Esophagus mucosa (tissue), 1 donor: ENCODE measurements at regions not wholly inside any gene's neighbourhood (a gene's known extent, or its start where the extent isn't known, plus 50 kb on each side); places are given as distances from the start of the nearest gene placed in this dataset.
"Not testable (repeated sequence)": the region's sequence is repeated elsewhere in the genome, so short reads cannot be mapped to it uniquely, and the experiment has no call there.

Experiments used
- ATAC-seq: fragments of 200-7000 bp; cut with Tn5 transposase; one replicate; pipeline ENCODE4 v1.9.1; 2020
- donor health status: DM: yes; HTN: yes; CAD: no.

GRCh38 chr12:127121494-127122084 is 1145.4 kb upstream of the TMEM132C start:
- no peak for ATAC-seq

- peak; percentile 99 for ATAC-seq
These were observed 1141.2 kb upstream of the TMEM132C start for GRCh38 chr12:127125607-127126259.

GRCh38 chr12:127126260-127126628 is 1140.7 kb upstream of the TMEM132C start:
- peak; percentile 27 for ATAC-seq

- no peak for ATAC-seq
These were observed 1139.1 kb upstream of the TMEM132C start for GRCh38 chr12:127127897-127128296.

DNA sequence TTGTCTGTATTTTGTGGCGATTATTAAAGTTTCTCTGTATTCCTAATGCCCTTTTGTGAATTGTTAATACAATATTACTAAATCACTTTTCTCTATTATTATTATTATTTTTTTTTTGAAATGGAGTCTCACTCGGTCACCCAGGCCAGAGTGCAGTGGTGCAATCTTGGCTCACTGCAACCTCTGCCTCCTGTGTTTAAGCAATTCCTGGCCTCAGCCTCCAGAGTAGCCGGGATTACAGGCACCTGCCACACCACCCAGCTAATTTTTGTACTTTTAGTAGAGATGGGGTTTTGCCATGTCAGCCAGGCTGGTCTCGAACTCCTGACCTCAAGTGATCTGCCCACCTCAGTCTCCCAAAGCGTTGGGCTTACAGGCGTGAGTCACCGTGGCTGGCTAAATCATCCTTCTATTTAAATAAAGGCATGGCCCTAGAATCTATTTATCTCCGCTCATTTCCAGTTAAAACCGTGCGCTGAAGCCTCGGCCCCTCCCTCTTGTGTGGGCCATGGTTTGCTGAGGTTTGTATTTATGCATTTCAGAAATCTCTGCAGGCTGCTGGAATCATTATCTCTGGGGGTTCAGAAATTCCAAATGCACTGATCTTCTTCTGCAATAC is 1136.4 kb upstream of the TMEM132C start:
- ATAC-seq: no peak

DNA sequence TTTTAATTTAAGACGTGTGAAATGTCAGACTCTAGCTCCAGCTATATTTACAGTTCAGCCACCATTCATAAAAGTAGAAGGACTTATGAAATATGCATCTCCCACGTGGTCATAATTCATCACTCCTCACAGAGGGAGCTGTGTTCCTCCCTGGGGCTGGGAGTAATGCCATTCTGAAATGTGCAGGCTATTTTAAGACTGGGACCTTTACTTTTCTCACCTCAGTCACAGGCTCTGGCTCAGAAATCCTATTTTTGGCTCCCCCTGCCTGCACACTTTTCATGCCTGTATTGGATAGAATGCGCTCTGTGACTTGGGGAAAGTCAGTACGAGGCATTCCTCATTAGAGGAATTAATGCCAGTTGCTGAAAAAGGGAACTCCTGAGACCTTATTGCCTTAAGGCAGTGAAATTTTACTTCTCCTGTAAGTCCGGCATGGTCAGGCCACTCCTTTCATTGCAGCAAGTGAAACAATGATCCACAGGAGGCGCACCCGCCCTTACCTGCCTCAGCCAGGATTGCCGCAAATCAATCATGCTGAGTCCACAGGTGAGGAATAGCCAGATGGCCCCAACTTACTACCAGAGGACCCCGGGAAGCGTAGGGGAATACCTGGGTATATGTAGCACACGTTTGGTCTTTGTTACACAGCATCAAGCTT is 1133.2 kb upstream of the TMEM132C start:
- ATAC-seq: no peak

GRCh38 chr12:127140864-127141484 is 1126.0 kb upstream of the TMEM132C start:
- not testable (repeated sequence) for ATAC-seq

GRCh38 chr12:127143020-127143419 is 1124.0 kb upstream of the TMEM132C start:
- ATAC-seq: no peak

GRCh38 chr12:127144770-127145169 is 1122.2 kb upstream of the TMEM132C start:
- ATAC-seq: no peak

- no peak for ATAC-seq
These were observed 1121.6 kb upstream of the TMEM132C start for GRCh38 chr12:127145241-127145928.

DNA sequence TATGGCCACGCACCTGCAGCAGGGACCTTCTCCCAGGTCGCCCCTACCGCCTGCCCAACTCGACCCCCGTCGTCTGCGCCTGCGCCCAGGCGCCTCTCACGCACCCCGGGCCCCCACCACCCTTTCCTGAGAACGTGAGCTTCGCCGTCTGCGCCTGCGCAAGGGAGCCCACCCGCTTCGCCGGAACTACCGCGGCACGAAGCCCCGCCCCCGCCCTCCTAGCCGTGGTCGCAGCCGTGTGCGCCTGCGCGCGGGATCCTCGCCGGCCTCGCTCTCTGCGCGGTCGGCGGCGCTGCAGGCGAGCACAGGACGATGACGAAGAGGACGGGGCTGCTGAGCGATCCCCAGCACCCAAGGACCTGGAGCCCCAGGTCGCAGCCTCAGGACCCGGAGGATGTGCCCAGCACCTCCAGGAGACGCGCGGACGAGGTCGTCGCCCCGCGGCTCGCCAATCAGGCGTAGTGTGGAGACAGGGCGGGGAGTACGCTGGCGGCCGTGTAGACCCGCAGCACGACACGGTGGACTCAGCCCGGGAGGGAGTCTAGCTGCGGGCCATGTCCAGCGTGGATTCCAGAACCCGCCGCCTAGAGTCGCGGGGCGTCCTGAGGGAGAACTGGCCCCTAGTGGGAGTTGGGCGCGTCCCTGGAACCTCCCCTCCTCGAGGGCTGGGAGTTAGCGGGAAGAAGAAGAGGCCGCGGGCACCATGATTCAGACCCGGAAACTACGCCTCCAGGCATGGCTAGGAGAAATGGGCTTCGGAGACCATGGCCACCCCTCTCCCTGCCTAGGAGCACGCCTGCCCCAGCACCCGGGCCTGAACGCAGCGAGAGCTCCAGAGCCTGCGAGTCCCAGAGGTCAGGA is 1120.8 kb upstream of the TMEM132C start:
- peak; percentile 67 for ATAC-seq

GRCh38 chr12:127146991-127147718 is 1119.8 kb upstream of the TMEM132C start:
- ATAC-seq: no peak

DNA sequence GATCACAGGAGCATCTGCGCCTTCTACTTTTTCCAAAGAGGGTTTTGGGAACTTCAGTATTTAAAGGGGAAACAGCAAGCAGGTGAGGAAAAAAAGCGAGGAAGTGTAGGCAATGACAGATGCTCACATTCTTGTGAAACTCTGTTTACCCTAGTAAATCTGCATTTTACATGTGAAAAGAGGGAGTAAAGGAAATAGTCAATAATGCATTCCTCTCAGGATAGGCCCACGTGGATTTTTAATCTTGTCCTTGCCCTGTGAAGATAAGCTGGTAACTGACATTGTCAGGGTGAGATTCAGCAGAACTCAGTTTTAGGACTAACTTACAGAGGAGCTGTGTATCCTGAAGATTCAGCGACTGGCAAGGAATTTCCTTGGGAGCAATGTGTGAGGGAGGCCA is 1119.2 kb upstream of the TMEM132C start:
- no peak for ATAC-seq

DNA sequence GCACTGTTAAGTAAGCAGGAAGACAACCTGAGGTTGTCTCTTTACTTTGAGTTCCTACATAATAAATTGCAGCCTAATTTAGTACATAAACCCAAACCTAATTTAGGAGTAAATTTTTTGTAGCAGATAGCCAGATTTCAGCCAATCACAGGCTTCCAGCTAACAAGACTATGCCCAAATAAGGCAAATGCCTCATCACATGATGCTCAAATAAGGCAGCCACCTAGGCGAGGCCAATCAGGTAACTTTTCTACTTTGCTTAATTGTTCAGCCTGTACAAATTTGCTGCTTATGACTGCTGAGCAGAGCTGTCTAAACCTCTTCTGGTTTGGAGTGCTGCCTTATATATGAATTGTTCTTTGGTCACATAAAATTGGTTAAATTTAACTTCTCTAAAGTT is 1118.7 kb upstream of the TMEM132C start:
- ATAC-seq: no peak

- no peak for ATAC-seq
These were observed 1117.6 kb upstream of the TMEM132C start for GRCh38 chr12:127149226-127149964.

GRCh38 chr12:127150028-127150427 is 1116.9 kb upstream of the TMEM132C start:
- ATAC-seq: no peak

DNA sequence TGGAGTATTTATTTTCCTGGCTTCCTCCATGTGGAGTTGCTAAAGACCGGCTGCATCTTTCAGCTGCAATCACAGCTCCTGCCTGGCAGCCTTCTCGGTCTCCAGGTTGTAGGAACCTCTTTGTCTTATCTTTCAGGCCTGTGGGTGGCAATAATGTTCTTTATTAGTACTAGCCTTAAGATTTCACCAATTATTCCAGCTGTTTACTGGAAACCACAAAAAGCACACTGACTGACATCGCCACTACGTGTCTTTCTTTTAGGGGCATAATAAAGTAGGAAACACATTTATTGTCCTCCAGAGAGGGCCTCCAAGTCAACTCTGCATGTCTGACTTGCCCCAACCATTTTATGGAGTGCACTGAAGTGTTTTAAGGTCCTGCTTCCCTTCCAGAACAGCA is 1116.5 kb upstream of the TMEM132C start:
- ATAC-seq: no peak

- no peak for ATAC-seq
These were observed 1116.0 kb upstream of the TMEM132C start for GRCh38 chr12:127150956-127151355.

DNA sequence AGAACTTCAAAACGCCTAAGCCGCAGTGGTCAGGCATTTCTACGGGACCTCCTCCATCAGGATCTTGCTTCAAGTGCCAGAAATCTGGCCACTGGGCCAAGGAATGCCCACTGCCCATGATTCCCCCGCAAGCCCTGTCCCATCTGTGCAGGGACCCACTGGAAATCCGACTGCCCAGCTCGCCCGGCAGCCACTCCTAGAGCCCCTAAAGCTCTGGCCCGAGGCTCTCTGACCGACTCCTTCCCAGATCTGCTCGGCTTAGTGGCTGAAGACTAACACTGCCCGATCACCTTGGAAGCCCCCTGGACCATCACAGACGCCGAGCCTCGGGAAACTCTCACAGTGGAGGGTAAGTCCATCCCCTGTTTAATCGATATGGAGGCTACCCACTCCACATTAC is 1113.0 kb upstream of the TMEM132C start:
- no peak for ATAC-seq

DNA sequence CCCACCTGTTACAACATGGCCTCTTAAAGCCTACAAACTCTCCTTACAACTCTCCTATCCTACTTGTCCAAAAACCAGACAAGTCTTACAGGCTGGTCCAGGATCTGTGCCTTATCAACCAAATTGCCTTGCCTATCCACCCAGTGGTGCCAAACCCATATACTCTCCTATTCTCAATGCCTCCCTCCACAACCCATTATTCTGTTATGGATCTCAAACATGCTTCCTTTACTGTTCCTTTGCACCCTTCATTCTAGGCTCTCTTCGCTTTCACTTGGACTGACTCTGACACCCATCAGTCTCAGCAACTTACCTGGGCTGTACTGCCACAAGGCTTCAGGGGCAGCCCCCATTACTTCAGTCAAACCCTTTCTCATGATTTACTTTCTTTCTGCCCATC is 1112.1 kb upstream of the TMEM132C start:
- not testable (repeated sequence) for ATAC-seq
